Body of pancreas (tissue), 4 donors: ENCODE measurements at regions not wholly inside any gene's neighbourhood (a gene's known extent, or its start where the extent isn't known, plus 50 kb on each side); places are given as distances from the start of the nearest gene placed in this dataset.

Source experiments
- CTCF ChIP-seq, 7 experiments: fragments of 450-650 bp in 4 of 7; fragments of 200-600 bp in 3 of 7; sonication (generic) in 3 of 7; IDR thresholded peaks; one replicate each; pipeline ENCODE4 v1.5.1; 2016 to 2019; ENCODE audit warnings: antibody characterized with exemption in 7 of 7
- POLR2A ChIP-seq, 3 donors: fragments of 450-650 bp; IDR thresholded peaks; one replicate each; pipeline ENCODE4 v1.6.1; 2016; ENCODE audit warnings: antibody characterized with exemption in 3 of 3, mild to moderate bottlenecking in 2 of 3

DNA sequence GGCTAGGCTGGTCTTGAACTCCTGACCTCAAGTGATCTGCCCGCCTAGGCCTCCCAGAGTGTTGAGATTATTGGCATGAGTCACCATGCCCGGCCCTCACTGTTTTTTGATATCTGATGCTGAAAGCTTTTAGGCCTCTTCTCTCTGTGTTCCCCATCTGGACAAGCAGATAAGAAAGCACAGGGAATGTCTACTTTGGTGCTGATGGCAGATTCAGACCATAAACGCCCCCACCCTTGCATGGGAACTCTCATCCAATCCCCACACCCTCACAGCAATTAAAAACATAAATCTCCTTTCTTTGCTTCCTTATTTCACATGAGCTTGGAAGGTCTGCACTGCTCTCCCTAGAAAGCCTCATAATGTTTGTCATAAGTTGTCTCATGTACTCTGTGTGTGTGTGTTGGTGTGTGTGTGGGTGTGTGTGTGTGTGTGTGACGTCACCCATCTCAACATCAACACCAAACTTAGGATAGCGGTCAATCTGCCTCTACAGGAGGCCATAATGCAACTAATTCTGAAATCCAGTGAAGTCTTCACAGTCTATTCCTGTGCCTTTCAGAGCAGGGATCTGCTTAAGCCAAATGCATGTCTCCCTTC is 335.6 kb upstream of the USP9Y start:
- TF ChIP-seq CTCF (IDR thresholded peaks at IDR 0.05) (no peak), POLR2A (IDR thresholded peaks at IDR 0.05) (no peak)
